Vagina (tissue), 2 donors: ENCODE measurements at regions not wholly inside any gene's neighbourhood (a gene's known extent, or its start where the extent isn't known, plus 50 kb on each side); places are given as distances from the start of the nearest gene placed in this dataset.
"Not testable (repeated sequence)": the region's sequence is repeated elsewhere in the genome, so short reads cannot be mapped to it uniquely, and the experiment has no call there.

Experiments used
- DNase-seq, 2 donors: peaks; one replicate each; pipeline ENCODE4 v3.0.0-alpha.2; 2017; ENCODE audit errors: extremely low spot score in 2 of 2
- H3K27ac ChIP-seq: fragments of 200-600 bp; sonication (generic); one replicate; pipeline ENCODE4 v1.5.1; 2019
- H3K27me3 ChIP-seq: fragments of 200-600 bp; sonication (generic); one replicate; pipeline ENCODE4 v1.5.1; 2019
- H3K36me3 ChIP-seq, 2 donors: fragments of 200-600 bp; sonication (generic); one replicate each; pipeline ENCODE4 v1.5.1; 2017 to 2019
- H3K4me1 ChIP-seq: fragments of 200-600 bp; sonication (generic); one replicate; pipeline ENCODE4 v1.5.1; 2019
- H3K4me3 ChIP-seq, 2 donors: fragments of 200-600 bp; sonication (generic); 1 replicate in 1 of 2; 2 replicates in 1 of 2; pipeline ENCODE4 v1.5.1; 2016 to 2019
- H3K9me3 ChIP-seq: fragments of 200-600 bp; sonication (generic); one replicate; pipeline ENCODE4 v1.5.1; 2019
- CTCF ChIP-seq, 3 experiments: fragments of 450-650 bp in 2 of 3; fragments of 200-600 bp in 1 of 3; sonication (generic) in 1 of 3; IDR thresholded peaks; one replicate each; pipeline ENCODE4 v1.5.1; 2017 to 2019; ENCODE audit warnings: antibody characterized with exemption in 3 of 3, mild to moderate bottlenecking in 2 of 3, moderate library complexity in 2 of 3
- POLR2A ChIP-seq, 2 donors: fragments of 450-650 bp; IDR thresholded peaks; one replicate each; pipeline ENCODE4 v1.6.1; 2017; ENCODE audit warnings: antibody characterized with exemption in 2 of 2, mild to moderate bottlenecking in 2 of 2, moderate library complexity in 2 of 2
- POLR2AphosphoS5 ChIP-seq, 2 donors: sonication (generic); formaldehyde crosslinking; IDR thresholded peaks; one replicate each; pipeline ENCODE4 v1.9.0; 2017; ENCODE audit warnings: antibody characterized with exemption in 2 of 2, mild to moderate bottlenecking in 2 of 2, low read depth in 1 of 2; ENCODE audit not compliant: insufficient read depth in 1 of 2
- intact Hi-C: fragments of 100-400 bp; cut with DNase I; formaldehyde crosslinking; loops from one replicate; pipeline ENCODE4 v1.15.1; 2023

DNA sequence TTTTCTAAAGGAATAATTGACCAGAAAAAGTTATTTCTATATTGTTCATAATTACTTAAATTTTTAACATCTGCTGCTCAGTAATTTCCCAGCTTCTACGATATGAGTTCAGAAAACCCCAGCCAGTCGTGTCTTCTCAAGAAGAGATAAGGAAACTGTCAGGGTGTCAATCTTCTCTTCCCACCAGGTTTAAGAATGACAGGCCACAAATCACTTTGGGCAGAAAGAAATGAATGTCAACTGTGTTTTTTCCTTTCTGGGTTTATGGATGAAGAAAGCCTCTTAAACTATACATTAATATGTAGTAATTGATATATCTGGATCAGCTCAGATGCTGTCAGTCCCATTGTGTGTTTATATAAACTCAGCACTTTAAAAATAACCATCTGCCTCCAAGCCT, 453.2 kb upstream of the NUDT12 start:
- H3K36me3 ChIP-seq = no peaks in the 10 kb centered on the region
- H3K9me3 ChIP-seq = no peaks in the 10 kb centered on the region
- no peak overlapping the region for H3K4me3 ChIP-seq
- no peaks in the 10 kb centered on the region for H3K4me1 ChIP-seq
- H3K27me3 ChIP-seq = no peaks in the 10 kb centered on the region
- H3K27ac ChIP-seq = no peak overlapping the region
- intact Hi-C loops = no loop called here
- DNase-seq = no peak
- TF ChIP-seq POLR2A (IDR thresholded peaks at IDR 0.05) = no peak
- TF ChIP-seq CTCF (IDR thresholded peaks at IDR 0.05) = no peak
- no peak for TF ChIP-seq POLR2AphosphoS5 (IDR thresholded peaks at IDR 0.05; ENCODE audit: insufficient read depth in 1 of 2, low read depth in 1 of 2)

- DNase-seq, H3K27me3 ChIP-seq, H3K36me3 ChIP-seq, H3K4me3 ChIP-seq, H3K9me3 ChIP-seq, H3K27ac ChIP-seq, H3K4me1 ChIP-seq, intact Hi-C loops: not testable (repeated sequence)
Measured at GRCh38 chr5:104002783-104003182, 440.2 kb upstream of the NUDT12 start.

DNA sequence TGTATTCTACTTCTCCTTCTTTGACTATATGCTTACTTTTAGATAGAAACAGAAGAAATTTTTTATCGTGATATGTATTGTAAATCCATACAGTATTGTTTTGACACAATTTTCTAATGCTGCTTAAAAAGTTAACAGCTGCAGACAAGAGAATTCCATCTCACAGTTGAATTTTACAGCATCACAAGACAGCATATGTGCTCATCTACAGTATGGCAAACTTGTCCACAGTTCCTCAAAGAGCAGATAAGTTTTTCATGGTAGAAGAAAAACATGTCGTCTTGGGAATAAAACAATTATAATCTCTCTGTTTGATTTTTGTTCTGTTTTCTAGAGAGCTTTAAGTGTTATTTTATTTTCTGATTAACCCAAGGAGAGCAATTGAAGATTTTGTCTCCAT, 438.5 kb upstream of the NUDT12 start:
- Histone ChIP-seq H3K27me3 (no peaks in the 10 kb centered on the region), H3K4me1 (no peaks in the 10 kb centered on the region), H3K27ac (no peak overlapping the region), H3K4me3 (no peak overlapping the region), H3K9me3 (no peaks in the 10 kb centered on the region), H3K36me3 (no peaks in the 10 kb centered on the region)
- no peak for TF ChIP-seq CTCF (IDR thresholded peaks at IDR 0.05)
- TF ChIP-seq POLR2A (IDR thresholded peaks at IDR 0.05) = no peak
- no peak for TF ChIP-seq POLR2AphosphoS5 (IDR thresholded peaks at IDR 0.05; ENCODE audit: insufficient read depth in 1 of 2, low read depth in 1 of 2)
- DNase-seq = no peak
- intact Hi-C loops = no loop called here

DNA sequence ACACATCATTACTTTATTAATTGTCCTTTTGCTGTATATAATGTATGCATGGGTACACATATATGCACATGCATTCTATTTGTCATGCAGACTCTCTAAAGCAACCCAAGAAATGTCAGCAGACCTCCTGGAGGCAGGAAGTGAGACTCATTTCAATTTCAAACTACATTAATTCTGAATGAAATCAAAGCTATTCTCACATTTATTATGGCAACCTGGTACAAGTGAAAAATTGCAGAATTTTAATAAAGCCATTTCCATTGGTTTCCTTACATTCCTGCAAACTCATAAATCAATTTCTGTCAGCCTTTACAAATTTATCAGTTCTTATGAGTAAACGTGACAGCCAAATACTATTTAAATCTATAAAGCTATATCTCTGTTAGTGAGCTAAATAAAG, 430.4 kb upstream of the NUDT12 start:
- H3K9me3 ChIP-seq = no peaks in the 10 kb centered on the region
- no peaks in the 10 kb centered on the region for H3K27me3 ChIP-seq
- intact Hi-C loops = no loop called here
- DNase-seq = no peak
- TF ChIP-seq CTCF (IDR thresholded peaks at IDR 0.05) (no peak), POLR2AphosphoS5 (IDR thresholded peaks at IDR 0.05; ENCODE audit: insufficient read depth in 1 of 2, low read depth in 1 of 2) (no peak), POLR2A (IDR thresholded peaks at IDR 0.05) (no peak)
- H3K27ac ChIP-seq = no peak overlapping the region
- no peak overlapping the region for H3K4me3 ChIP-seq
- H3K36me3 ChIP-seq = no peaks in the 10 kb centered on the region
- no peaks in the 10 kb centered on the region for H3K4me1 ChIP-seq

DNA sequence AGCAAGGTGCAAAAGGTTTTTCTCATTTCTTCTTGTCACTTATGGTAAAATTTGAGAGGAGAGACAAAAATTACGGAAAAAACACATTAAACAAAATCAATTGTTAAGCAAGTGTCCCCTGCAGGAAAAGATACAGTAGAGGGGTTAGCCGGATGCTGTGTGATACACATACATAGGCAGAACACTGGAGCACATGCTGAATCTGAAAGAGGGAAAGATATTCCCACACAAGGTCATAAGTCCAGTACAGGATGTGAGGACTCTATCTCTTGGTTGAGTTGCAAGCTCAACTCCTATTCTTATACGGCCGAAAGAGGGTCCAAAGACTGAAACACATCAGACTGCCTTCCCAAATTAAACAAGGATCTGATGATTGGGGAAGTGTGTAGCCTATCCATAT, 427.5 kb upstream of the NUDT12 start:
- Histone ChIP-seq H3K27me3 (no peaks in the 10 kb centered on the region), H3K9me3 (no peaks in the 10 kb centered on the region), H3K36me3 (no peaks in the 10 kb centered on the region), H3K27ac (no peak overlapping the region), H3K4me3 (no peak overlapping the region), H3K4me1 (no peaks in the 10 kb centered on the region)
- TF ChIP-seq CTCF (IDR thresholded peaks at IDR 0.05) (no peak), POLR2AphosphoS5 (IDR thresholded peaks at IDR 0.05; ENCODE audit: insufficient read depth in 1 of 2, low read depth in 1 of 2) (no peak), POLR2A (IDR thresholded peaks at IDR 0.05) (no peak)
- intact Hi-C loops = no loop called here
- no peak for DNase-seq

DNA sequence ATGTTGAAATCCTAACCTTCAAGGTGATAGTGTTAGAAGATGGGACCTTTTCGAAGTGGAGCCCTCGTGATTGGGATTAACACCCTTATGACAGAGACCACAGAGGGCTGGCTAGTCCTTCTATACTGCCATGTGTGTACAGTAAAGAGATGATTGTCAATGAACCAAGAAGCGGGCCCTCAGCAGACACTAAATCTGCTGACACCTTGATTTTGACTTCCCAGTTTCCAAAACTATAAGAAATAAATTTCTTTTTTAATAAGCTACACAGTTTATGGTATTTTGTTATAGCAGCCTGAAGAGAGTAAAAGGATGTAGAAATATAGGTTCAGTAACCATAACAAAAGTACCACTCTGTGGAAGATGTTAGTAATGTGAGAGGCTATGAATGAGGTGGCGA, 419.0 kb upstream of the NUDT12 start:
- DNase-seq = no peak
- no peaks in the 10 kb centered on the region for H3K27me3 ChIP-seq
- intact Hi-C loops = no loop called here
- no peaks in the 10 kb centered on the region for H3K9me3 ChIP-seq
- no peak overlapping the region for H3K27ac ChIP-seq
- TF ChIP-seq POLR2AphosphoS5 (IDR thresholded peaks at IDR 0.05; ENCODE audit: insufficient read depth in 1 of 2, low read depth in 1 of 2) (no peak), CTCF (IDR thresholded peaks at IDR 0.05) (no peak), POLR2A (IDR thresholded peaks at IDR 0.05) (no peak)
- no peaks in the 10 kb centered on the region for H3K4me1 ChIP-seq
- no peak overlapping the region for H3K4me3 ChIP-seq
- H3K36me3 ChIP-seq = no peaks in the 10 kb centered on the region
